Endodermal cell (in vitro differentiated cells): ENCODE measurements at regions not wholly inside any gene's neighbourhood (a gene's known extent, or its start where the extent isn't known, plus 50 kb on each side); places are given as distances from the start of the nearest gene placed in this dataset.
"Not testable (repeated sequence)": the region's sequence is repeated elsewhere in the genome, so short reads cannot be mapped to it uniquely, and the experiment has no call there.

Source experiments
- DNase-seq: peaks from one replicate; pipeline ENCODE4 v3.0.0-alpha.2; 2017
- H3K27ac ChIP-seq: 2 replicates; pipeline ENCODE4 v1.5.1; 2013; ENCODE audit warnings: mild to moderate bottlenecking, low read depth, low read length, moderate library complexity
- H3K27me3 ChIP-seq: 2 replicates; pipeline ENCODE4 v1.6.1; 2013; ENCODE audit warnings: mild to moderate bottlenecking, low read length, moderate library complexity; ENCODE audit not compliant: insufficient read depth, control insufficient read depth, poor library complexity, severe bottlenecking
- H3K36me3 ChIP-seq: 2 replicates; pipeline ENCODE4 v1.7.0; 2013; ENCODE audit warnings: mild to moderate bottlenecking, low read length, moderate library complexity; ENCODE audit not compliant: control insufficient read depth, insufficient read depth
- H3K4me1 ChIP-seq: one replicate; pipeline ENCODE4 v1.7.0; 2013; ENCODE audit warnings: low read length; ENCODE audit not compliant: control insufficient read depth, insufficient read depth
- H3K4me3 ChIP-seq: 2 replicates; pipeline ENCODE4 v1.5.1; 2013; ENCODE audit warnings: mild to moderate bottlenecking, low read length, moderate library complexity
- H3K9ac ChIP-seq: 2 replicates; pipeline ENCODE4 v1.6.1; 2013; ENCODE audit warnings: mild to moderate bottlenecking, low read length, moderate library complexity; ENCODE audit not compliant: poor library complexity, severe bottlenecking; ENCODE audit errors: extremely low read depth
- H3K9me3 ChIP-seq: 2 replicates; pipeline ENCODE4 v1.6.1; 2013; ENCODE audit warnings: mild to moderate bottlenecking, low read length, moderate library complexity; ENCODE audit not compliant: control insufficient read depth
- H3K27ac Mint-ChIP-seq: 2 replicates; pipeline ENCODE4 v1.8.0; 2020; ENCODE audit warnings: mixed read lengths
- H3K27me3 Mint-ChIP-seq: 2 replicates; pipeline ENCODE4 v1.8.0; 2021; ENCODE audit warnings: mild to moderate bottlenecking, mixed read lengths; ENCODE audit not compliant: insufficient read depth
- H3K36me3 Mint-ChIP-seq: 2 replicates; pipeline ENCODE4 v1.8.0; 2020; ENCODE audit warnings: low read depth, mixed read lengths
- H3K4me1 Mint-ChIP-seq: 2 replicates; pipeline ENCODE4 v1.8.0; 2020; ENCODE audit warnings: mixed read lengths
- H3K4me3 Mint-ChIP-seq: 2 replicates; pipeline ENCODE4 v1.8.0; 2020; ENCODE audit warnings: mild to moderate bottlenecking, moderate library complexity, mixed read lengths
- H3K9me3 Mint-ChIP-seq: 2 replicates; pipeline ENCODE4 v1.8.0; 2020; ENCODE audit warnings: mild to moderate bottlenecking, mixed read lengths
- WGBS, 2 experiments: methylation state at CpG; one replicate each; pipeline versions ENCODE4 v1.1.5 to v1.1.7; 2013; ENCODE audit warnings: missing lambda C conversion rate in 2 of 2, mixed read lengths in 1 of 2; ENCODE audit not compliant: insufficient coverage in 1 of 2, insufficient read length in 1 of 2; 5-methylcytosine and 5-hydroxymethylcytosine counted together
- TF ChIP-seq, protein P1 (sequence below): fragments of 200-600 bp; sonication (generic); conservative IDR thresholded peaks from 2 replicates; pipeline ENCODE4 v1.5.0; 2021; ENCODE audit warnings: antibody characterized with exemption, mild to moderate bottlenecking

DNA sequence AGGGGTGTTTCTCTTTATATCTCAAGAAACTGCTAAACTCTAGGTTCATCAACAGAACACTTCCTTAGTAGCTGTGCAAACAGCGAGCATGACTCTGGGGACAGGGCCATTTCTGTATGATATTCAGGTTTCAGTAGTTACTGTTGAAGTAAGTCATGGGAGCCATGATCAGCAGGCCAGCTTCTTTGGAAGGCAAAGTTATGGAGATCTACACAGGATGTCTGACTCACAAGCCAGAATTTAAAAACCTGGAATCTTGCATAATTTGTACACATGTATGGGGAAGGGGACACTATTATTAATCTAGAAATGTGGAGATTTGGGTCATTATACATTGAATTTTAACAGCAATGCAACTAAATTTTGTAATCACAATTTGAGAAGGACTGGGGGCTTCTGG, 187.8 kb upstream of the NR3C2 start:
- H3K9ac ChIP-seq = no peak overlapping the region
- WGBS, 2 experiments = 83% methylated on average over 1 of the region's 1 CpG; no CpG with 5 or more reads in 1 of the 2 experiments
- no peak overlapping the region for H3K27ac Mint-ChIP-seq

DNA sequence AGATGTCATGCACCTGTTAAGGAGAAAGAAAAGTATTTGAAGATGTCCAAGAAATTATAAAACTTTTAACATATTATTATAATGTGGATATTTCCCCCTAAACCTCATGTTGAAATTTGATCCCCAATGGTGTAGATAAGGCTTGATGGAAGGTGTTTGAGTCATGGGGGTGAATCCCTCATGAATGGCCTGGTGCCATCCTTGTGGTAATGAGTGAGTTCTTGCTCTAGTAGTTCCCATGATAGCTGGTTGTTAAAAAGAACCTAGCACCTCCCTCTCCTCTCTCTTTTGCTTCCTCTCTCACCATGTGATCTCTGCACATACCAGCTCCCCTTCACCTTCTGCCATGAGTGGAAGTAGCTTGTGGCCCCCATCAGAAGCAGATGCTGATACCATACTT, 176.6 kb upstream of the NR3C2 start:
- TF ChIP-seq, protein P1, sequence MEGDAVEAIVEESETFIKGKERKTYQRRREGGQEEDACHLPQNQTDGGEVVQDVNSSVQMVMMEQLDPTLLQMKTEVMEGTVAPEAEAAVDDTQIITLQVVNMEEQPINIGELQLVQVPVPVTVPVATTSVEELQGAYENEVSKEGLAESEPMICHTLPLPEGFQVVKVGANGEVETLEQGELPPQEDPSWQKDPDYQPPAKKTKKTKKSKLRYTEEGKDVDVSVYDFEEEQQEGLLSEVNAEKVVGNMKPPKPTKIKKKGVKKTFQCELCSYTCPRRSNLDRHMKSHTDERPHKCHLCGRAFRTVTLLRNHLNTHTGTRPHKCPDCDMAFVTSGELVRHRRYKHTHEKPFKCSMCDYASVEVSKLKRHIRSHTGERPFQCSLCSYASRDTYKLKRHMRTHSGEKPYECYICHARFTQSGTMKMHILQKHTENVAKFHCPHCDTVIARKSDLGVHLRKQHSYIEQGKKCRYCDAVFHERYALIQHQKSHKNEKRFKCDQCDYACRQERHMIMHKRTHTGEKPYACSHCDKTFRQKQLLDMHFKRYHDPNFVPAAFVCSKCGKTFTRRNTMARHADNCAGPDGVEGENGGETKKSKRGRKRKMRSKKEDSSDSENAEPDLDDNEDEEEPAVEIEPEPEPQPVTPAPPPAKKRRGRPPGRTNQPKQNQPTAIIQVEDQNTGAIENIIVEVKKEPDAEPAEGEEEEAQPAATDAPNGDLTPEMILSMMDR = no peak
- Mint-ChIP-seq H3K4me3 (no peak overlapping the region), H3K27me3 (no peaks in the 10 kb centered on the region), H3K4me1 (no peaks in the 10 kb centered on the region), H3K27ac (no peak overlapping the region), H3K9me3 (peaks cover 15% of the 10 kb centered on the region), H3K36me3 (no peaks in the 10 kb centered on the region)
- Histone ChIP-seq H3K27me3 (no peaks in the 10 kb centered on the region), H3K4me1 (no peaks in the 10 kb centered on the region), H3K9ac (no peak overlapping the region), H3K27ac (no peak overlapping the region), H3K9me3 (peaks cover 8% of the 10 kb centered on the region), H3K4me3 (no peak overlapping the region), H3K36me3 (no peaks in the 10 kb centered on the region)
- DNase-seq = no peak

More for the DNA sequence above, 187.8 kb upstream of the NR3C2 start:
- Histone ChIP-seq H3K27ac (no peak overlapping the region), H3K4me1 (no peaks in the 10 kb centered on the region), H3K4me3 (no peak overlapping the region), H3K36me3 (no peaks in the 10 kb centered on the region), H3K9me3 (no peaks in the 10 kb centered on the region), H3K27me3 (no peaks in the 10 kb centered on the region)
- Mint-ChIP-seq H3K9me3 (peaks cover 6% of the 10 kb centered on the region), H3K4me1 (peaks cover 6% of the 10 kb centered on the region), H3K36me3 (no peaks in the 10 kb centered on the region), H3K27me3 (no peaks in the 10 kb centered on the region), H3K4me3 (no peak overlapping the region)
- no peak for DNase-seq
- TF ChIP-seq, protein P1 = no peak

DNA sequence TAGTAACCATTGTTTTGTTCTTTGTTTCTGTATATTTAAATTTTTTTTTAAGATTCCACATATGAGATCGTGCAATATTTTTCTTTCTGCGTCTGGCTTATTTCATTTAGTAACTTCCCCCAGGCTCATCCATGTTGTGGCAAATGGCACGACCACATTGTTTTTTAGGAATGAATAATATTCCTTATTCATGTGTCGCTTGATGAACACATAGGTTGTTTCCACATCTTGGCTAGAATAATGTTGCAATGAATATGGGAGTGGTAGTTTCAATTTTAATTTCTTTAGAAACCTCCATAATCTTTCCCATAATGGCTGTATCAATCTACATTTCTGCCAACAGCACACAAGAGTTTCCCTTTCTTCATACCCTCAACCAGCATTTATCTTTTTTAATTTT, 166.8 kb upstream of the NR3C2 start:
- Histone ChIP-seq H3K27me3 (no peaks in the 10 kb centered on the region), H3K4me1 (no peaks in the 10 kb centered on the region), H3K9ac (no peak overlapping the region), H3K36me3 (no peaks in the 10 kb centered on the region), H3K9me3 (peaks cover 6% of the 10 kb centered on the region), H3K4me3 (no peak overlapping the region), H3K27ac (no peak overlapping the region)
- Mint-ChIP-seq H3K27me3 (no peaks in the 10 kb centered on the region), H3K4me1 (peaks cover 13% of the 10 kb centered on the region), H3K36me3 (no peaks in the 10 kb centered on the region), H3K9me3 (peaks cover 3% of the 10 kb centered on the region), H3K27ac (no peak overlapping the region), H3K4me3 (no peak overlapping the region)
- TF ChIP-seq, protein P1 = no peak
- no peak for DNase-seq
- WGBS, 2 experiments = 93% methylated on average over 4 of the region's 4 CpGs; no CpG with 5 or more reads in 1 of the 2 experiments

DNA sequence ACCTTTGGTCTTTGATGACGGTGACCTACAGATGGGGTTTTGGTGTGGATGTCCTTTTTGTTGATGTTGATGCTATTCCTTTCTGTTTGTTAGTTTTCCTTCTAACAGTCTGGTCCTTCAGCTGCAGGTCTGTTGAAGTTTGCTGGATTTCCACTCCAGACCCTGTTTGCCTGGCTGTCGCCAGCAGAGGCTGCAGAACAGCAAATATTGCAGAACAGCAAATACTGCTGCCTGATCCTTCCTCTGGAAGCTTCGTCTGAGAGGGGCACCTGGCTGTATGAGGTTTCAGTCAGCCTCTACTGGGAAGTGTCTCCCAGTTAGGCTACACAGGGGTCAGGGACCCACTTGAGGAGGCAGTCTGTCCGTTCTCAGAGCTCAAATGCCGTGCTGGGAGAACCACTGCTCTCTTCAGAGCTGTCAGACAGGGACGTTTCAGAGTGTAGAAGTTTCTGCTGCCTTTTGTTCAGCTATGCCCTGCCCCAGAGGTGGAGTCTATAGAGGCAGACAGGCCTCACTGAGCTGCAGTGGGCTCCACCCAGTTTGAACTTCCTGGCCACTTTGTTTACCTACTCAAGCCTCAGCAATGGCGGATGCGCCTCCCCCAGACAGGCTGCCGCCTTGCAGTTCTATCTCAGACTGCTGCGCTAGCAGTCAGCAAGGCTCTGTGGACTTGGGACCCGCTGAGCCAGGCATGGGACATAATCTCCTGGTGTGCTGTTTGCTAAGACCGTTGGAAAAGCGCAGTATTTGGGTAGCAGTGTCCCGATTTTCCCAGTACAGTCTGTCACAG, 156.4 kb upstream of the NR3C2 start:
- H3K4me3 ChIP-seq, H3K4me3 Mint-ChIP-seq, H3K27me3 ChIP-seq, H3K4me1 ChIP-seq, H3K36me3 Mint-ChIP-seq, H3K27ac ChIP-seq, H3K27me3 Mint-ChIP-seq, H3K4me1 Mint-ChIP-seq, H3K27ac Mint-ChIP-seq, H3K36me3 ChIP-seq, H3K9ac ChIP-seq, H3K9me3 ChIP-seq, DNase-seq: not testable (repeated sequence)
- 89 to 93% methylated on average over 11 to 14 of the region's 14 CpGs for WGBS, 2 experiments
- H3K9me3 Mint-ChIP-seq = peaks cover 14% of the 10 kb centered on the region
